Heart left ventricle (tissue), 16 donors: ENCODE measurements at regions not wholly inside any gene's neighbourhood (a gene's known extent, or its start where the extent isn't known, plus 50 kb on each side); places are given as distances from the start of the nearest gene placed in this dataset.

Experiments used
- ATAC-seq, 4 donors: fragments of 200-7000 bp; cut with Tn5 transposase; one replicate each; pipeline ENCODE4 v1.9.1; 2020 to 2022; ENCODE audit warnings: moderate library complexity in 4 of 4, mild to moderate bottlenecking in 3 of 4, moderate number of reproducible peaks in 1 of 4
- DNase-seq, 5 donors: peaks; one replicate each; pipeline ENCODE4 v3.0.0-alpha.2; 2020
- H3K27ac ChIP-seq, 12 donors: fragments of 200-600 bp; sonication (generic) in 4 of 12; one replicate each; pipeline versions ENCODE4 v1.5.0 to v1.8.0; 2016 to 2022; ENCODE audit warnings: mild to moderate bottlenecking in 2 of 12
- H3K27me3 ChIP-seq, 9 donors: fragments of 200-600 bp; sonication (generic) in 2 of 9; one replicate each; pipeline versions ENCODE4 v1.5.1 to v1.8.0; 2016 to 2022; ENCODE audit warnings: mild to moderate bottlenecking in 3 of 9
- H3K36me3 ChIP-seq, 9 donors: fragments of 200-600 bp; sonication (generic) in 2 of 9; one replicate each; pipeline versions ENCODE4 v1.5.0 to v1.8.0; 2018 to 2022; ENCODE audit warnings: mild to moderate bottlenecking in 2 of 9
- H3K4me1 ChIP-seq, 12 donors: fragments of 200-600 bp; sonication (generic) in 4 of 12; one replicate each; pipeline versions ENCODE4 v1.5.0 to v1.8.0; 2016 to 2022; ENCODE audit warnings: mild to moderate bottlenecking in 3 of 12
- H3K4me3 ChIP-seq, 12 donors: fragments of 200-600 bp; sonication (generic) in 4 of 12; one replicate each; pipeline versions ENCODE4 v1.5.0 to v1.8.0; 2017 to 2022; ENCODE audit warnings: mild to moderate bottlenecking in 9 of 12, moderate library complexity in 4 of 12
- H3K9me3 ChIP-seq, 12 donors: fragments of 200-600 bp; sonication (generic) in 4 of 12; one replicate each; pipeline versions ENCODE4 v1.5.0 to v1.8.0; 2016 to 2022; ENCODE audit warnings: mild to moderate bottlenecking in 1 of 12
- POLR2A ChIP-seq, 2 donors: fragments of 450-650 bp; IDR thresholded peaks; one replicate each; pipeline ENCODE4 v1.6.1; 2017; ENCODE audit warnings: antibody characterized with exemption in 2 of 2, mild to moderate bottlenecking in 2 of 2, moderate library complexity in 2 of 2
- WGBS, 4 donors: extraction: QIAGEN DNeasy Blood & Tissue Kit in 2 of 4; methylation state at CpG; one replicate each; pipeline versions ENCODE4 v1.1.5 to v1.1.7; 2013 to 2018; 5-methylcytosine and 5-hydroxymethylcytosine counted together
- intact Hi-C, 10 donors: fragments of 100-400 bp; cut with DNase I; formaldehyde crosslinking; loops; one replicate each; pipeline versions ENCODE4 v1.11.1 to v1.14.2; 2022
- TF ChIP-seq, protein P1 (sequence below), 12 donors: fragments of 200-600 bp; sonication (generic) in 4 of 12; IDR thresholded peaks; one replicate each; pipeline versions ENCODE4 v1.5.0 to v1.8.0; 2018 to 2022; ENCODE audit warnings: antibody characterized with exemption in 12 of 12, mild to moderate bottlenecking in 5 of 12
- donor health status: ischemic (EF 13 %, LVEDD 7.1; RV severe dilation, severe dysfunction).
- donor health status: healthy with polysubstance abuse.
- donor health status: DM: no; HTN: yes; CAD: no.
- donor health status: DM: no; HTN: no; CAD: no.
- donor health status: ischemic (EF 25% LVEDD 6.9; RV normal size, moderate dysfunction).
- donor health status: ischemic (EF 25% LVEDD 5.7; RV mildly dilated, moderate dysfunction).
- donor health status: healthy.
- donor health status: DM: yes; HTN: yes; CAD: no.
- donor health status: ischemic (EF 35%, LVEDD 5.7; RV mildly dilated, moderate dysfunction).
- donor health status: nonischemic (EF 11% LVEDD 7.7; RV severe dilation, severe dysfunction).
- donor health status: DM: yes; HTN: yes; CAD: no.
- donor health status: PGD.
- donor health status: ischemic (EF 29% LVEDD 5.4; RV normal size, mild dysfunction).
- donor health status: nonischemic (EF 23%, LVEDD 6.1; RV moderate dilation, normal function).

DNA sequence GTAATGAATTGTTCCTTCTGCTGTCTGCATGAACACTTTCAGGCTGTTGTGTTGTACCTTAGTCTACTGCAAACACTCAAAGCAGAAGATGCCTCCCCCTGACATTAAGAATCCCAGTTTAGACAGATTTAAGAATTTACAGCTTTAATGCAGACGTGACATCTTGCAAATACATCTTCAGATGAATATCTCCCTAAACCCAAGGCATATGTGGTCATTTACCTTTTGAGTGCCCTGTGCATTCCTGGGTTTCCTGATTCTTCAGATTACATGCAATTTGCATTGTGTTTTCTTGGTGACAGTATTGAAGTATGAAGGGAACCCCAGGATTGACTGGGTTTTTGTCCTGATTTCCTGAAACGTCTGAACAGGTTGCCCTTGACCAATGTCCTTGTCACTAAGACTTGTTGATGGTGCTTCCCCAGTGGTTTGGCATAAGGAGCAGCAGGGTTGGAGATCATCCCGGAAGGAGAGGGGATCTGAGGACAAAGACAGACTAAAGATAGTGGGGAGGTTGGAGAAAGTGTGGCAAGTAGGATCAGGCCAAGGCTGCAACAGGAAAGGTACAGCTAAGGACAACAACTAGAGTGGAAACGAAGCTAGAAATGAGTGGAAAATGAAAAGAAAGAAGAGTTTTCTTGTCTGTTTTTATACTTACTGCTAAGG is 123.8 kb upstream of the RHOBTB1 start:
- Histone ChIP-seq H3K4me1 (peaks cover 0 to 20% (median 0%) of the 10 kb centered on the region in 12 donors), H3K9me3 (no peaks in the 10 kb centered on the region), H3K27me3 (no peaks in the 10 kb centered on the region), H3K4me3 (no peak overlapping the region), H3K27ac (no peak overlapping the region), H3K36me3 (no peaks in the 10 kb centered on the region)
- peak in 2 of 4 donors; percentile 64 to 70 for ATAC-seq
- intact Hi-C loops: no loop called here
- no peak for TF ChIP-seq POLR2A (IDR thresholded peaks at IDR 0.05)
- TF ChIP-seq, protein P1, sequence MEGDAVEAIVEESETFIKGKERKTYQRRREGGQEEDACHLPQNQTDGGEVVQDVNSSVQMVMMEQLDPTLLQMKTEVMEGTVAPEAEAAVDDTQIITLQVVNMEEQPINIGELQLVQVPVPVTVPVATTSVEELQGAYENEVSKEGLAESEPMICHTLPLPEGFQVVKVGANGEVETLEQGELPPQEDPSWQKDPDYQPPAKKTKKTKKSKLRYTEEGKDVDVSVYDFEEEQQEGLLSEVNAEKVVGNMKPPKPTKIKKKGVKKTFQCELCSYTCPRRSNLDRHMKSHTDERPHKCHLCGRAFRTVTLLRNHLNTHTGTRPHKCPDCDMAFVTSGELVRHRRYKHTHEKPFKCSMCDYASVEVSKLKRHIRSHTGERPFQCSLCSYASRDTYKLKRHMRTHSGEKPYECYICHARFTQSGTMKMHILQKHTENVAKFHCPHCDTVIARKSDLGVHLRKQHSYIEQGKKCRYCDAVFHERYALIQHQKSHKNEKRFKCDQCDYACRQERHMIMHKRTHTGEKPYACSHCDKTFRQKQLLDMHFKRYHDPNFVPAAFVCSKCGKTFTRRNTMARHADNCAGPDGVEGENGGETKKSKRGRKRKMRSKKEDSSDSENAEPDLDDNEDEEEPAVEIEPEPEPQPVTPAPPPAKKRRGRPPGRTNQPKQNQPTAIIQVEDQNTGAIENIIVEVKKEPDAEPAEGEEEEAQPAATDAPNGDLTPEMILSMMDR (IDR thresholded peaks at IDR 0.05): no peak
- WGBS, 4 donors: 47 to 55% (median 51%) methylated on average over 4 of the region's 4 CpGs
- no peak for DNase-seq

DNA sequence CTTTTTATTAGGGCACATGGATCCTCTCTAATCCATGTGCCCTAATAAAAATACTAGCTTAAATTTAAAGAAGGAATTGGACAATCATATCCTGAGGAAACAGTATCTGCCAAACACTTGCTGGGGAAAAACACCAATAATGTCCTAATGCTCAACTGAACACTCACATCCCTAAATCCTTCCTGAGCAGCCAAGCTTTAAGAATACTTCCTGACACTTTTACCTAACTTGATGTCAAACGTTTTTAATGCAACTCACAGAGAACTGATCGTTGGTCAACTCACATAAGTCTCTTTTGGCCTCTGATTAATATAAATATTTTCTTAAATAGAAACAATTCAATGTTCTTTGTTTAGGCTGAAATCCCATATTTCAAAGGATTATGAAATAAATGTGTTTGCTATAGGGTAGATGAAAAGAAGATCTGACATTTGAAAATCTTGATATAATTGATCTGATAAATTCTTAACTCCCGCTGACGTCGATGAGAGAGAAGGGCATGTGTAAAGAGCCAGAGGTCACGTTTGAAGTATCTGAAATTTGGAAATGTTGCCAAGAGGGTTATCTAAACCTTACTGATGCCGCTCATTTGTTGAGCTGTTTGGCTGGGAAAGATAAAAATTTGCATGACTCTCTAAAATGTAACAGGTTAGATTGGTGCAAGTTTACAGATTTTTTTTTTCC is 122.8 kb upstream of the RHOBTB1 start:
- no peaks in the 10 kb centered on the region for H3K36me3 ChIP-seq
- ATAC-seq (no peak), DNase-seq (no peak)
- H3K9me3 ChIP-seq: no peaks in the 10 kb centered on the region
- TF ChIP-seq POLR2A (IDR thresholded peaks at IDR 0.05): no peak
- TF ChIP-seq, protein P1 (IDR thresholded peaks at IDR 0.05): no peak
- intact Hi-C loops: no loop called here
- no peaks in the 10 kb centered on the region for H3K27me3 ChIP-seq
- H3K4me3 ChIP-seq: no peak overlapping the region
- 31 to 39% (median 34%) methylated on average over 7 of the region's 7 CpGs for WGBS, 4 donors
- no peak overlapping the region for H3K27ac ChIP-seq
- H3K4me1 ChIP-seq: peaks cover 0 to 20% (median 0%) of the 10 kb centered on the region in 12 donors

DNA sequence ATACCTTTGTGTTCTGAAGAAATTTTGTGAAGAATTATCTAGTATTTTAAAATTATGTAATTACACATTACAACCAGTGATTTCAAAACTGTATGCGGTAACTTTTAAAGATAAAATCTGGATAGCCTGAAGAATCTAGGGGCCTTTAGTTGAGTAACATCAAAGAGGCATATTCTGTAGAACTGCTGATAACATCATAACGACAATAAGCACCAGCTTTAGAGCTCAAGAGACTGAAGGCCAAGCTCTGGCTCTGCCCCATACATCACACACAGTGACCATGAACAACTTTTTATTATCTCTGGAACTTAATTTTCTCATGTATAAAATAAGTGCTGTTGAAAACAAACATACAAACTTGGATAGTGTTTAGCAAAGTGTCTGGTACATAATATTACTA is 121.1 kb upstream of the RHOBTB1 start:
- no peak overlapping the region for H3K27ac ChIP-seq

DNA sequence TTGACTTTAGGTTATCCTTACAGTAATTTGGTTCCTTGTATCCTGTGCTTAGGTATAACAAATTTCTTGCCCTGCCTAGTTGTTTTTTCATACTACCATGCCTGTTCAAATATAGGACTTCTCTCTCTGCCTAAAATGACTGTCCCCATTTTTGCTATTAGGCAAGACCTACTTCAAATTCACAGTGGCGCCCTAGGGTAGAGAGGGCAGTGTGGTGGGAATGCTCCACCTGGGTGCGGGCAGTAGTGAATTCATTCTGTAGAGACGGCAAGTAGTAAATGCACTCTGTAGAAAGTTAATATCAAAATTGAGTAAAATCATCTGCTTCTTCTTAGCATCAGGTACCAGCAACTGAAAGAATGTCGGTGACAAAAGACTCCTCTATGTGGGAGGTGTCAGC is 120.4 kb upstream of the RHOBTB1 start:
- Histone ChIP-seq H3K4me3 (no peak overlapping the region), H3K27ac (no peak overlapping the region), H3K4me1 (peaks cover 0 to 20% (median 0%) of the 10 kb centered on the region in 12 donors), H3K36me3 (no peaks in the 10 kb centered on the region), H3K9me3 (no peaks in the 10 kb centered on the region), H3K27me3 (no peaks in the 10 kb centered on the region)
- TF ChIP-seq POLR2A (IDR thresholded peaks at IDR 0.05): no peak
- intact Hi-C loops: no loop called here
- 94 to 98% (median 96%) methylated on average over 4 of the region's 4 CpGs for WGBS, 4 donors
- ATAC-seq: no peak
- DNase-seq: no peak

More for the DNA sequence above, 121.1 kb upstream of the RHOBTB1 start:
- 81 to 86% (median 83%) methylated on average over 2 of the region's 2 CpGs for WGBS, 4 donors
- TF ChIP-seq, protein P1 (IDR thresholded peaks at IDR 0.05): no peak
- TF ChIP-seq POLR2A (IDR thresholded peaks at IDR 0.05): no peak
- H3K4me3 ChIP-seq: no peak overlapping the region
- peaks cover 0 to 20% (median 0%) of the 10 kb centered on the region in 12 donors for H3K4me1 ChIP-seq
- no peaks in the 10 kb centered on the region for H3K36me3 ChIP-seq
- H3K9me3 ChIP-seq: no peaks in the 10 kb centered on the region
- DNase-seq: no peak
- no peak for ATAC-seq
- intact Hi-C loops: no loop called here
- H3K27me3 ChIP-seq: no peaks in the 10 kb centered on the region
